ENCODE measurements at regions not wholly inside any gene's neighbourhood (a gene's known extent, or its start where the extent isn't known, plus 50 kb on each side); places are given as distances from the start of the nearest gene placed in this dataset.

DNA sequence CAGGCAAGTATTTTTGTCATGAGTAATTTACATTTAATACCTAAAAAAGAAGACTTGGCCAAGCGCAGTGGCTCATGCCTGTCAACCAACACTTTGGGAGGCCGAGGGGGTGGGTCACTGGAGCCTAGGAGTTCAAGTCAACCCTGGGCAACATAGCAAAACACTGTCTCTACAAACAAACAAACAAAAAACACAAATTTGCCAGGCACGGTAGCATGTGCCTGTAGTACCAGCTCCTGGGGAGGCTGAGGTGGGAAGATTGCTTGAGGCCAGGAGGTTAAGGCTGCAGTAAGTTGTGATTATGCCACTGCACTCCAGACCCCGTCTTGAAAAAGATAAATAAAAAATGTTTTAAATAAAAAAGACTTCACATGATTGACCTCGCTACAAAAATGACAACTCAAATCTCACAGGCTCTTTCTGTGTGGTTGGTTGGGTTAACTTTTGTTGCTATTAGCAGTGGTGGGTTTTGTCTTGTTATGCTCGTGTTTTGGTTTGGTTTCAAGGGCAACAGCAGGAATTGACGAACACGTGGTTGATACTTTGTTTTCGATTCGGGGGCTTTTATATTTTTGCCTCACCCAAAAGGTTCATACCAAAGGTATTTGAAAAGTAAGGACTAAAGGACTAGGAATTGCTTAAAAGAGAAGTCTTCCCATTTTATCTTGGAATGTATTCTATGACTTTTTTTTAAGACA lies 227.2 kb upstream of the MKLN1 start:
- intact Hi-C loops (cut with DNase I; ENCODE audit: low total_unique reads) = no loop called here

GRCh38 chr7:131103997-131104396 lies 223.7 kb upstream of the MKLN1 start:
- Histone ChIP-seq H3K9me3 (no peaks in the 10 kb centered on the region), H3K4me1 (peaks cover 0 to 16% of the 10 kb centered on the region in 2 donors), H3K4me3 (peak overlapping the region; percentile 96 to 99 (median 97)), H3K27ac (peak overlapping the region; percentile 100), H3K27me3 (no peaks in the 10 kb centered on the region), H3K36me3 (no peaks in the 10 kb centered on the region)
- TF ChIP-seq, protein P1, sequence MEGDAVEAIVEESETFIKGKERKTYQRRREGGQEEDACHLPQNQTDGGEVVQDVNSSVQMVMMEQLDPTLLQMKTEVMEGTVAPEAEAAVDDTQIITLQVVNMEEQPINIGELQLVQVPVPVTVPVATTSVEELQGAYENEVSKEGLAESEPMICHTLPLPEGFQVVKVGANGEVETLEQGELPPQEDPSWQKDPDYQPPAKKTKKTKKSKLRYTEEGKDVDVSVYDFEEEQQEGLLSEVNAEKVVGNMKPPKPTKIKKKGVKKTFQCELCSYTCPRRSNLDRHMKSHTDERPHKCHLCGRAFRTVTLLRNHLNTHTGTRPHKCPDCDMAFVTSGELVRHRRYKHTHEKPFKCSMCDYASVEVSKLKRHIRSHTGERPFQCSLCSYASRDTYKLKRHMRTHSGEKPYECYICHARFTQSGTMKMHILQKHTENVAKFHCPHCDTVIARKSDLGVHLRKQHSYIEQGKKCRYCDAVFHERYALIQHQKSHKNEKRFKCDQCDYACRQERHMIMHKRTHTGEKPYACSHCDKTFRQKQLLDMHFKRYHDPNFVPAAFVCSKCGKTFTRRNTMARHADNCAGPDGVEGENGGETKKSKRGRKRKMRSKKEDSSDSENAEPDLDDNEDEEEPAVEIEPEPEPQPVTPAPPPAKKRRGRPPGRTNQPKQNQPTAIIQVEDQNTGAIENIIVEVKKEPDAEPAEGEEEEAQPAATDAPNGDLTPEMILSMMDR (IDR thresholded peaks at IDR 0.05) = no peak
- peak in 1 of 3 donors; percentile 61 for TF ChIP-seq POLR2AphosphoS5 (IDR thresholded peaks at IDR 0.05)
- intact Hi-C loops (cut with DNase I; ENCODE audit: low total_unique reads) = no loop called here
- DNase-seq (ENCODE audit: low spot score in 2 of 2) = peak in 1 of 2 donors; percentile 55

More for the DNA sequence above, 227.2 kb upstream of the MKLN1 start:
- H3K36me3 ChIP-seq = no peaks in the 10 kb centered on the region
- H3K4me1 ChIP-seq = peaks cover 0 to 16% of the 10 kb centered on the region in 2 donors
- peak overlapping the region in 1 of 3 donors; percentile 4 for H3K4me3 ChIP-seq
- no peaks in the 10 kb centered on the region for H3K9me3 ChIP-seq
- no peak for DNase-seq (ENCODE audit: low spot score in 2 of 2)
- no peak for TF ChIP-seq POLR2AphosphoS5 (IDR thresholded peaks at IDR 0.05)
- TF ChIP-seq POLR2A (IDR thresholded peaks at IDR 0.05) = no peak
- TF ChIP-seq, protein P1 (IDR thresholded peaks at IDR 0.05) = no peak
- peak overlapping the region in 1 of 2 donors; percentile 2 for H3K27ac ChIP-seq
- no peaks in the 10 kb centered on the region for H3K27me3 ChIP-seq

DNA sequence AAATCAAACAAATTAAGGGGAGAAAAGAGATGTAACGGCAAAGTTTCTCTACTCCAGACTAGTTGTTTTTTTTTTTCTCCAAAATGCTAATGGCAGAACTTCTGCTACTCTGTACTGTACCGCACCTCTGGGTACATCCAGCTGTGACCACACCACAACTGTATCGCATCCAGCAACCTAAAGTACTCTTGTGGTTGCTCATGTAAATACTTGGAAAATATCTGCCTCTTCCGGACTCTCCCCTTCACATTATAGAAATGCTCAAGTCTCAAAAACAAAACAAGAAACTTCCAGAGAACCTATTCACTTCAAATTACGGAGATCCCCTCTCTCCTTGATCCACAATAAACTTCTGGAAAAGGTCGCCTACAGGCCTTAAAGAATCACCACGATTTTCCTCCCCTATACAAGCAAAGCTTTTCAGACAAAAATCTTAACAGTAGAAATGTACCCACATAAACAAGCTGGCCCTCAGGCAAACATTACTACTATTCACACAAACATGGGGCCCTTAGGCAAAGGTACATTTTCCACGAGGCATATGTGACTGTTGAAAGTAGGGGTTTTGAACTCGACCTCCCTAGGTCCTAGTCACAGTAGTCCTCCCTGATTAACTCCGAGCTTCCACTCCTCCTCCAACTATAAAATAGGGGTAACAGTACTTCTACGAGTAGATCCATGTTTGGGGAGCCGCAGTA lies 222.9 kb upstream of the MKLN1 start:
- intact Hi-C loops (cut with DNase I; ENCODE audit: low total_unique reads) = no loop called here

GRCh38 chr7:131105294-131105798 lies 222.3 kb upstream of the MKLN1 start:
- H3K27me3 ChIP-seq = no peaks in the 10 kb centered on the region
- TF ChIP-seq, protein P1 (IDR thresholded peaks at IDR 0.05) = no peak
- TF ChIP-seq POLR2AphosphoS5 (IDR thresholded peaks at IDR 0.05) (peak in 1 of 3 donors; percentile 12), POLR2A (IDR thresholded peaks at IDR 0.05) (peak; percentile 35)
- intact Hi-C loops (cut with DNase I; ENCODE audit: low total_unique reads) = no loop called here
- H3K4me1 ChIP-seq = peaks cover 0 to 16% of the 10 kb centered on the region in 2 donors
- peak in 1 of 2 donors; percentile 47 for DNase-seq (ENCODE audit: low spot score in 2 of 2)
- H3K27ac ChIP-seq = peak overlapping the region; percentile 100
- no peaks in the 10 kb centered on the region for H3K9me3 ChIP-seq
- H3K36me3 ChIP-seq = no peaks in the 10 kb centered on the region
- H3K4me3 ChIP-seq = peak overlapping the region; percentile 96 to 99 (median 97)

More for the DNA sequence above, 222.9 kb upstream of the MKLN1 start:
- peaks cover 0 to 16% of the 10 kb centered on the region in 2 donors for H3K4me1 ChIP-seq
- H3K4me3 ChIP-seq = peak overlapping the region; percentile 96 to 99 (median 97)
- DNase-seq (ENCODE audit: low spot score in 2 of 2) = no peak
- no peaks in the 10 kb centered on the region for H3K27me3 ChIP-seq
- peak overlapping the region; percentile 100 for H3K27ac ChIP-seq
- TF ChIP-seq, protein P1 (IDR thresholded peaks at IDR 0.05) = no peak
- TF ChIP-seq POLR2A (IDR thresholded peaks at IDR 0.05) (no peak), POLR2AphosphoS5 (IDR thresholded peaks at IDR 0.05) (no peak)
- no peaks in the 10 kb centered on the region for H3K9me3 ChIP-seq
- no peaks in the 10 kb centered on the region for H3K36me3 ChIP-seq
